IMR-90 (cell line): ENCODE measurements at regions not wholly inside any gene's neighbourhood (a gene's known extent, or its start where the extent isn't known, plus 50 kb on each side); places are given as distances from the start of the nearest gene placed in this dataset.

Source experiments
- ATAC-seq: fragments of 200-7000 bp; cut with Tn5 transposase; 2 replicates; pipeline ENCODE4 v1.9.1; 2020; ENCODE audit warnings: low read depth, mild to moderate bottlenecking, moderate library complexity
- BruUV-seq: library from RNA; stranded (reverse); fragments of 400-500 nt; replicated peaks from 2 replicates; lab custom pipeline; 2021; lab: Mats Ljungman, UMichigan
- CTCF ChIA-PET: fragments of 300-600 bp; formaldehyde crosslinking; extraction: SDS; loops from one replicate; lab custom pipeline; 2021; ENCODE audit warnings: antibody characterized with exemption; lab: Yijun Ruan, JAX
- POLR2A ChIA-PET: fragments of 300-600 bp; sonication (Branson Sonifier 250); formaldehyde crosslinking; loops from one replicate; lab custom pipeline; 2022; ENCODE audit warnings: antibody characterized with exemption; ENCODE audit not compliant: unreplicated experiment; lab: Charles Lee
- DNase-seq: peaks from one replicate; pipeline ENCODE4 v3.0.0; 2013
- H2AFZ ChIP-seq: replicated peaks from 2 replicates; pipeline ENCODE3; 2013; ENCODE audit warnings: low read length, mild to moderate bottlenecking; ENCODE audit not compliant: poor library complexity
- H2AK5ac ChIP-seq: 2 replicates; pipeline ENCODE4 v1.6.1; 2013; ENCODE audit warnings: low read depth, low read length, inconsistent platforms
- H2AK9ac ChIP-seq: replicated peaks from 2 replicates; pipeline ENCODE3; 2013; ENCODE audit warnings: mild to moderate bottlenecking, low read depth, low read length, moderate library complexity; ENCODE audit not compliant: poor library complexity
- H2BK120ac ChIP-seq: 2 replicates; pipeline ENCODE4 v1.6.1; 2013; ENCODE audit warnings: low read depth, low read length, inconsistent platforms
- H2BK15ac ChIP-seq: 3 replicates; pipeline ENCODE4 v1.6.1; 2013; ENCODE audit warnings: low read depth, low read length, inconsistent platforms
- H2BK20ac ChIP-seq: 2 replicates; pipeline ENCODE4 v1.6.1; 2013; ENCODE audit warnings: low read depth, mild to moderate bottlenecking, inconsistent platforms, low read length, moderate library complexity
- H2BK5ac ChIP-seq: 2 replicates; pipeline ENCODE4 v1.6.1; 2013; ENCODE audit warnings: mild to moderate bottlenecking, low read depth, low read length, inconsistent platforms; ENCODE audit not compliant: poor library complexity, severe bottlenecking
- H3K14ac ChIP-seq: replicated peaks from 2 replicates; pipeline ENCODE4 v1.6.1; 2013; ENCODE audit warnings: low read depth, low read length, inconsistent platforms
- H3K18ac ChIP-seq: 2 replicates; pipeline ENCODE4 v1.6.1; 2013; ENCODE audit warnings: low read depth, low read length, control low read depth
- H3K23ac ChIP-seq: 2 replicates; pipeline ENCODE4 v1.6.1; 2013; ENCODE audit warnings: low read depth, low read length, inconsistent platforms
- H3K27ac ChIP-seq: 2 replicates; pipeline ENCODE4 v1.5.1; 2013; ENCODE audit warnings: mild to moderate bottlenecking, control low read depth, low read length; ENCODE audit not compliant: insufficient read depth
- H3K27me3 ChIP-seq: 2 replicates; pipeline ENCODE4 v1.6.1; 2013; ENCODE audit warnings: low read length; ENCODE audit not compliant: control insufficient read depth, insufficient read depth
- H3K36me3 ChIP-seq: 2 replicates; pipeline ENCODE4 v1.6.1; 2013; ENCODE audit warnings: low read length, mixed read lengths; ENCODE audit not compliant: control insufficient read depth, insufficient read depth
- H3K4ac ChIP-seq: 2 replicates; pipeline ENCODE4 v1.6.1; 2013; ENCODE audit warnings: low read depth, low read length, inconsistent platforms
- H3K4me1 ChIP-seq: 2 replicates; pipeline ENCODE4 v1.6.1; 2013; ENCODE audit warnings: low read length, mixed read lengths; ENCODE audit not compliant: control insufficient read depth, insufficient read depth
- H3K4me2 ChIP-seq: 2 replicates; pipeline ENCODE4 v1.6.1; 2013; ENCODE audit warnings: low read depth, mild to moderate bottlenecking, control low read depth, low read length, moderate library complexity
- H3K4me3 ChIP-seq: 2 replicates; pipeline ENCODE4 v1.5.1; 2013; ENCODE audit warnings: low read depth, mild to moderate bottlenecking, control low read depth, low read length, moderate library complexity; ENCODE audit not compliant: insufficient read depth
- H3K56ac ChIP-seq: 2 replicates; pipeline ENCODE4 v1.6.1; 2013; ENCODE audit warnings: low read length, inconsistent platforms; ENCODE audit not compliant: insufficient read depth; ENCODE audit errors: extremely low read depth
- H3K79me1 ChIP-seq, 2 experiments: 2 replicates each; pipeline ENCODE4 v1.6.1; 2013; ENCODE audit warnings: low read length in 2 of 2, inconsistent platforms in 1 of 2, low read depth in 1 of 2
- H3K9ac ChIP-seq: 2 replicates; pipeline ENCODE4 v1.6.1; 2013; ENCODE audit warnings: low read depth, low read length, control low read depth
- H3K9me1 ChIP-seq: 2 replicates; pipeline ENCODE4 v1.6.1; 2013; ENCODE audit warnings: low read length, inconsistent platforms; ENCODE audit not compliant: insufficient read depth
- H3K9me3 ChIP-seq: 2 replicates; pipeline ENCODE4 v1.6.1; 2013; ENCODE audit warnings: low read length; ENCODE audit not compliant: control insufficient read depth, insufficient read depth
- H4K20me1 ChIP-seq: 2 replicates; pipeline ENCODE4 v1.6.1; 2013; ENCODE audit warnings: low read length, inconsistent platforms; ENCODE audit not compliant: insufficient read depth
- H4K5ac ChIP-seq: 2 replicates; pipeline ENCODE4 v1.6.1; 2013; ENCODE audit warnings: mild to moderate bottlenecking, low read depth, low read length, control low read depth
- H4K8ac ChIP-seq, 2 experiments: 2 replicates each; pipeline ENCODE4 v1.6.1; 2013; ENCODE audit warnings: low read depth in 2 of 2, low read length in 2 of 2, control low read depth in 1 of 2, inconsistent platforms in 1 of 2
- H4K91ac ChIP-seq: 2 replicates; pipeline ENCODE4 v1.6.1; 2013; ENCODE audit warnings: low read depth, low read length, inconsistent platforms; ENCODE audit not compliant: insufficient read depth
- BHLHE40 ChIP-seq: fragments of 150-350 bp; IDR thresholded peaks from 2 replicates; pipeline ENCODE4 v1.6.1; 2016; ENCODE audit warnings: mild to moderate bottlenecking, low read depth, low read length
- MAFK ChIP-seq: IDR thresholded peaks from 2 replicates; pipeline ENCODE4 v1.6.1; 2012; ENCODE audit warnings: low read depth, low read length, improper control_type of control experiment
- NFE2L2 ChIP-seq: fragments of 150-350 bp; IDR thresholded peaks from 2 replicates; pipeline ENCODE4 v1.6.1; 2016; ENCODE audit warnings: low read depth, mild to moderate bottlenecking, low read length
- WGBS, 2 experiments: methylation state at CpG; one replicate each; pipeline versions ENCODE4 v1.1.5 to v1.1.7; 2013; ENCODE audit warnings: missing lambda C conversion rate in 2 of 2; ENCODE audit not compliant: insufficient read length in 1 of 2; ENCODE audit errors: extremely low coverage in 2 of 2; 5-methylcytosine and 5-hydroxymethylcytosine counted together
- dilution Hi-C: fragments of 300-500 bp; cut with HindIII; formaldehyde crosslinking; loops from one replicate; pipeline ENCODE4 v1.14.3; 2018; ENCODE audit warnings: low sequenced_read_pairs; ENCODE audit not compliant: unreplicated experiment
- in situ Hi-C: fragments of 300-500 bp; cut with MboI; formaldehyde crosslinking; loops from 3 replicates; pipeline ENCODE4 v1.14.3; 2019; ENCODE audit warnings: low sequenced_read_pairs, inconsistent platforms, mixed read lengths
- intact Hi-C: fragments of 100-400 bp; cut with micrococcal nuclease; formaldehyde crosslinking; loops from 2 replicates; pipeline ENCODE4 v1.10.0; 2022

DNA sequence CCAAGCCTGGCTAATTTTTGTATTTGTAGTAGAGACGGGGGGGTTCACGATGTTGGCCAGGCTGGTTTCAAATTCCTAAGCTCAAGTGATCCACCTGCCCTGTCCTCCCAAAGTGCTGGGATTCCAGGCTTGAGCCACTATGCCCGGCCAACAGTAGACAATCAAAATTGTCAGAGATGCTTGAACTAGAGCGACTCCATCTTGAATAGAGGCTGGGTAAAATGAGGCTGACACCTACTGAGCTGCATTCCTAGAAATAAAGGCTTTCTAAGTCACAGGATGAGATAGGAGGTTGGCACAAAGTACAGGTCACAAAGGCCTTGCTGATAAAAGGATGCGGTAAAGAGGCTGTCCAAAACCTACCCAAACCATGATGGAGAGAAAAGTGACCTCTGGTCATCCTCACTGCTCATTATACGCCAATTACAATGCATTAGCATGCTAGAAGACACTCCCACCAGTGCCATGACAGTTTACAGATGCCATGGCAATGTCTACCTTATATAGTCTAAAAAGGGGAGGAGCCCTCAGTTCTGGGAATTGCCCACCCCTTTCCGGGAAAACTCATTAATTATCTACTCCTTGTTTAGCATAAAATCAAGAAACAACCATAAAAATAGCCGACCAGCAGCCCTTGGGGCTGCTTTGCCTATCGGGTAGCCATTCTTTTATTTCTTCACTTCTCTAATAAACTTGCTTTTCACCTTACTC lies 134.5 kb downstream of the BAMBI start:
- Histone ChIP-seq H2BK5ac (no peak overlapping the region), H2AK5ac (no peak overlapping the region), H3K27ac (no peak overlapping the region), H2AFZ (no peak overlapping the region), H3K4me1 (peaks cover 21% of the 10 kb centered on the region), H3K4ac (no peak overlapping the region), H2BK15ac (no peak overlapping the region; the same call in 2 of the 3 replicates), H3K18ac (no peak overlapping the region), H3K14ac (no peak overlapping the region), H3K27me3 (no peaks in the 10 kb centered on the region), H2BK120ac (no peak overlapping the region), H2AK9ac (no peak overlapping the region), H3K9me3 (no peaks in the 10 kb centered on the region), H4K91ac (no peak overlapping the region), H4K20me1 (no peaks in the 10 kb centered on the region), H3K79me1 (no peaks in the 10 kb centered on the region), H4K8ac (no peak overlapping the region), H4K5ac (no peak overlapping the region), H3K56ac (no peak overlapping the region), H3K9ac (no peak overlapping the region), H3K4me2 (no peak overlapping the region), H2BK20ac (no peak overlapping the region), H3K9me1 (no peaks in the 10 kb centered on the region; the same call in 1 of the 2 replicates), H3K4me3 (no peak overlapping the region), H3K23ac (no peak overlapping the region), H3K36me3 (no peaks in the 10 kb centered on the region)
- dilution Hi-C loops (no loop called here), intact Hi-C loops (no loop called here), in situ Hi-C loops (no loop called here)
- TF ChIP-seq MAFK (no peak), BHLHE40 (no peak), NFE2L2 (no peak)
- DNase-seq: no peak
- no TSS peak for BruUV-seq
- ATAC-seq: no peak
- CTCF ChIA-PET: no interaction called here
- no CpG with 5 or more reads among the region's 9 CpGs for WGBS, 2 experiments
- POLR2A ChIA-PET: no interaction called here
